Panc1 (cell line): ENCODE measurements at regions not wholly inside any gene's neighbourhood (a gene's known extent, or its start where the extent isn't known, plus 50 kb on each side); places are given as distances from the start of the nearest gene placed in this dataset.

Experiments used
- ATAC-seq: fragments of 200-7000 bp; cut with Tn5 transposase; 2 replicates; pipeline ENCODE4 v1.9.1; 2020; ENCODE audit warnings: mild to moderate bottlenecking, moderate library complexity
- BruUV-seq: library from RNA; stranded (reverse); fragments of 400-500 nt; replicated peaks from 2 replicates; lab custom pipeline; 2021; lab: Mats Ljungman, UMichigan
- CTCF ChIA-PET: fragments of 300-600 bp; sonication (Branson Sonifier 250); formaldehyde crosslinking; loops from one replicate; lab custom pipeline; 2022; ENCODE audit warnings: antibody characterized with exemption; lab: Charles Lee
- POLR2A ChIA-PET: fragments of 300-600 bp; sonication (Branson Sonifier 250); formaldehyde crosslinking; loops from one replicate; lab custom pipeline; 2022; ENCODE audit warnings: antibody characterized with exemption; lab: Charles Lee
- DNase-seq: peaks from one replicate; pipeline ENCODE4 v3.0.0-alpha.2; 2010; ENCODE audit warnings: low read depth, low spot score
- H3K27ac ChIP-seq: 2 replicates; pipeline ENCODE4 v1.5.1; 2011; ENCODE audit warnings: mild to moderate bottlenecking, low read length, inconsistent platforms
- H3K27me3 ChIP-seq: fragments of 200-500 bp; sonication (Bioruptor generic); 2 replicates; pipeline ENCODE4 v1.6.0; 2014; ENCODE audit warnings: low read length, inconsistent platforms; ENCODE audit not compliant: control insufficient read depth, insufficient read depth
- H3K36me3 ChIP-seq: fragments of 200-500 bp; sonication (Bioruptor generic); 2 replicates; pipeline ENCODE4 v1.5.1; 2014; ENCODE audit warnings: inconsistent platforms, mild to moderate bottlenecking, low read length, moderate library complexity; ENCODE audit not compliant: control insufficient read depth, insufficient read depth
- H3K4me1 ChIP-seq: 2 replicates; pipeline ENCODE4 v1.5.1; 2011; ENCODE audit warnings: inconsistent platforms, mild to moderate bottlenecking, low read length, moderate library complexity; ENCODE audit not compliant: control insufficient read depth, insufficient read depth
- H3K4me3 ChIP-seq, 2 experiments: 2 replicates each; pipeline ENCODE4 v1.5.1; 2011 to 2012; ENCODE audit warnings: low read depth in 2 of 2, low read length in 2 of 2, mild to moderate bottlenecking in 2 of 2, inconsistent platforms in 1 of 2, moderate library complexity in 1 of 2
- H3K9me3 ChIP-seq: fragments of 200-500 bp; sonication (Bioruptor generic); 2 replicates; pipeline ENCODE4 v1.5.1; 2014; ENCODE audit warnings: low read depth, mild to moderate bottlenecking, inconsistent platforms, low read length, moderate library complexity; ENCODE audit not compliant: control insufficient read depth, insufficient read depth
- CTCF ChIP-seq: fragments of 450-650 bp; IDR thresholded peaks from 2 replicates; pipeline ENCODE4 v1.5.1; 2017; ENCODE audit warnings: mild to moderate bottlenecking
- POLR2AphosphoS5 ChIP-seq: IDR thresholded peaks from 2 replicates; pipeline ENCODE4 v1.6.1; 2012; ENCODE audit warnings: mild to moderate bottlenecking, low read depth, low read length, moderate library complexity
- REST ChIP-seq, 2 experiments: IDR thresholded peaks; 2 replicates each; pipeline ENCODE4 v1.6.1; 2011 to 2012; ENCODE audit warnings: low read depth in 2 of 2, control low read depth in 1 of 2, low read length in 1 of 2, mild to moderate bottlenecking in 1 of 2, moderate library complexity in 1 of 2; ENCODE audit not compliant: insufficient read depth in 1 of 2
- SIN3A ChIP-seq: IDR thresholded peaks from 2 replicates; pipeline ENCODE4 v1.6.1; 2012; ENCODE audit warnings: low read depth, mild to moderate bottlenecking, low read length, moderate library complexity, borderline replicate concordance; ENCODE audit not compliant: insufficient read depth
- TCF7L2 ChIP-seq: IDR thresholded peaks from 2 replicates; pipeline ENCODE4 v1.6.1; 2011; ENCODE audit warnings: mild to moderate bottlenecking, low read depth, low read length, inconsistent platforms
- in situ Hi-C: cut with HindIII; loops from 2 replicates; pipeline ENCODE4 v1.10.0; 2016; ENCODE audit warnings: low sequenced_read_pairs, low pct_unique_long_range_greater_than_20kb
- intact Hi-C: fragments of 100-400 bp; cut with micrococcal nuclease; formaldehyde crosslinking; loops from one replicate; pipeline ENCODE4 v1.10.0; 2022; ENCODE audit not compliant: unreplicated experiment

- POLR2A ChIA-PET: no interaction called here
- Histone ChIP-seq H3K4me3 (no peak overlapping the region), H3K9me3 (no peaks in the 10 kb centered on the region), H3K27ac (no peak overlapping the region), H3K27me3 (peaks cover 5% of the 10 kb centered on the region; the same call in 1 of the 2 replicates), H3K36me3 (no peaks in the 10 kb centered on the region), H3K4me1 (no peaks in the 10 kb centered on the region)
- intact Hi-C loops: no loop called here
- BruUV-seq: no TSS peak
- TF ChIP-seq TCF7L2 (no peak), REST (IDR thresholded peaks at IDR 0.05; ENCODE audit: insufficient read depth in 1 of 2, low read depth in 2 of 2, low read length in 1 of 2) (no peak), SIN3A (no peak), CTCF (no peak), POLR2AphosphoS5 (no peak)
- DNase-seq (no peak), ATAC-seq (no peak)
- CTCF ChIA-PET: no interaction called here
- in situ Hi-C loops: no loop called here
Observed at GRCh38 chr10:63727636-63728035, 206.4 kb downstream of the REEP3 start.

GRCh38 chr10:63735305-63735704 is 214.1 kb downstream of the REEP3 start:
- Histone ChIP-seq H3K27me3 (no peaks in the 10 kb centered on the region), H3K4me1 (no peaks in the 10 kb centered on the region), H3K27ac (no peak overlapping the region), H3K4me3 (no peak overlapping the region), H3K36me3 (no peaks in the 10 kb centered on the region), H3K9me3 (no peaks in the 10 kb centered on the region)
- ATAC-seq (no peak), DNase-seq (no peak)
- TF ChIP-seq POLR2AphosphoS5 (no peak), CTCF (no peak), TCF7L2 (no peak), REST (IDR thresholded peaks at IDR 0.05; ENCODE audit: insufficient read depth in 1 of 2, low read depth in 2 of 2, low read length in 1 of 2) (no peak), SIN3A (no peak)
- no TSS peak for BruUV-seq
- POLR2A ChIA-PET: interaction anchor here (0.7 kb wide), 1 partner anchor 390 kb away, joined by 3 read pairs; no protein-coding TSS in a partner anchor
- intact Hi-C loops: no loop called here
- in situ Hi-C loops: no loop called here
- CTCF ChIA-PET: no interaction called here
